HG02943 (cell line): ENCODE measurements at regions not wholly inside any gene's neighbourhood (a gene's known extent, or its start where the extent isn't known, plus 50 kb on each side); places are given as distances from the start of the nearest gene placed in this dataset.

ENCODE experiments used
- ATAC-seq: cut with Tn5 transposase; IDR thresholded peaks from one replicate; pipeline ENCODE4 v1.9.1; 2021; ENCODE audit warnings: mild to moderate bottlenecking, low read depth, moderate library complexity; ENCODE audit not compliant: unreplicated experiment

- ATAC-seq: no peak
Measured at GRCh38 chr2:220034426-220035130, 407.1 kb downstream of the SLC4A3 start.

DNA sequence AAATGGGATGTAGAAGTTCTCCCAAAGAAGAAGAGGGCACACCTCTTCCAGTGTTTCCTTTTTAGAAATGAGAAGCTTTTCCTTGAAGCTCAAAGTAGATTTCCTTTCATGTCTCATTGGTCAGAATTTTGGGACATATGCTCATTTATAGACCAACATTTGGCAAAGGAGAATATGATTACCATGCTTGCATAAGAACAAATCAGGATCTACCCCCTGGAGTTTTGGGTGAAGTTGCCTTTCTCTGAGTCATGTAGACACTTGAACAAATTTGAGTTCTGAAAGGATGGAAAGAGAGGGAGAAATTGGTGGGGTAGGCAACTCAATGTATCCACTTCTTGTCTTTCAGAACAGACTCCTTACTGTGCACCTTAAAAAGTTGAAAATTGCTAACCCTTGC is 409.0 kb downstream of the SLC4A3 start:
- no peak for ATAC-seq

DNA sequence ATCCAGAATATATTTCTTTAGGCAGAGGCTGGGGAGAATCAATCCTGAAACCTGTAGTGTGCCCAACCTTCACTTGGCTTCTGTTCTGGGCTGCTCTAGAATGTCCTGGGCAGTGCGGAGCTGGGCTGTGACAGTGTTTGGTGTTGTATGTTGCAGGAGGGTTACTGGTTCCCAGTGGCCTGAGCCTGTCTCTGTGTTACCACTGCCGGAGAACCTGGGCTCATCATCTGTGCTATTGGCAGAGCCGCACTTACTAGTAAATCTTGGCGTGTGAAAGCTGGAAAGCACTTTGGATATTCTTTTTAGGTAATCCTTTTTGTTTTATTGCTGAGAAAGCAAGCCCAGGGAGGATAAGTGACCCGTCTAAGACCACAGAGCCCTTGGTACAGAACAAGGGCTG is 412.9 kb downstream of the SLC4A3 start:
- ATAC-seq: no peak

GRCh38 chr2:220041447-220041846 is 414.0 kb downstream of the SLC4A3 start:
- ATAC-seq: no peak

DNA sequence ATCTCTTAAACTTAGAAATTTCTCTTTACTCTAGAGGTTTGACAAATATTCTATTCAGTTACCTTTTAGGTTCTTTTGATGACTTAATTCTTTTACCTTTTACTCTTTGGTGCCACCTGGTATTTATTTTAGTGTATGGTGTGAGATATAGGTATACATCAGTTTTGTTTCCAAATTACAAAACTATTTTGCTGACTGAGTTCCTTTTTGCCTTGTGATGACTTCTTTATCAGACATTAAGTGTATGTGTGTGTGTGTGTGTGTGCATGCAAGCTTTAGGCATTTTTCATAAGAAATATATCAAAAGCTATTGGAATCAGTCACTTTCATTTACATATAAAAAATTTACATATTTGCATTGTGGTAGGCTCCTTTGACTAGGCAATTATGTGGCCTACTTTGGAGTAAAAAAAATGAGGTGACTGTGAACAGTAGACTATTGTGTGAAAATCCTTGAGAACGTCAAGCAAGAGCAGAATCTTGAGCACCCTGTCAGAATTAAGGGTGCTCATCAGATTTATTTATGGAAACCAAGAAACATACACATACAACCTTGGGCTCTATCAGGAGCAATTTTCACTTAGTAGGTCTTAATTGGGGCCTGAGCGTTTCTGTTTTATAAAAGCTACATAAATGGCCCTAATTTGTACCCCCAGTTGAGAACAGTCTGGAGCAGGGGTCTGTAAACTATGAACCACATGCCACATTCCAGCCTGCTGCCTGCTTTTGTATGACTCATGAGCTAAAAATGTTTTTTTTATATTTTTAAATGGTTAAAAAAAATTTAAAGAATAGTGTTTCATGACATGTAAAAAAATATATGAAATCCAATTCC is 415.9 kb downstream of the SLC4A3 start:
- no peak for ATAC-seq

- no peak for ATAC-seq
Measured at GRCh38 chr2:220043990-220044335, 416.5 kb downstream of the SLC4A3 start.

DNA sequence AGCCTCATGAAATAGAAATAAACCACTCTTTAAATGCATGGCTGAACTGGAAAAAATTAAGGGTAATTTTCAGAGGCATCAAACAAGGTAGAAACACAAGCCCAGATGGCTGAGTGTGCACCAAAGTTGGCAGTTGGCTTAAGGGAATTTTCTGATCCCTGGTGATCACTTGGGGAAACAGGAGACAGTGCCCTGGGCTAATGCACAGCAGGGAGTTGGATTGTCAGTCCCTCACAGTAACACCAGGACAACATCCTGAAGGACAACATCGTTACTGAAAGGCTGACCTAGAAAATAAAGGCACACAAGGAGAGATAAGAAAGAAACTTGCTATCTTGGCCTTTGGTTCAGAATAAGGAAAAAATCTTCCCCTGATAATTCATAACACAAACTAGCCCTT is 417.0 kb downstream of the SLC4A3 start:
- no peak for ATAC-seq

DNA sequence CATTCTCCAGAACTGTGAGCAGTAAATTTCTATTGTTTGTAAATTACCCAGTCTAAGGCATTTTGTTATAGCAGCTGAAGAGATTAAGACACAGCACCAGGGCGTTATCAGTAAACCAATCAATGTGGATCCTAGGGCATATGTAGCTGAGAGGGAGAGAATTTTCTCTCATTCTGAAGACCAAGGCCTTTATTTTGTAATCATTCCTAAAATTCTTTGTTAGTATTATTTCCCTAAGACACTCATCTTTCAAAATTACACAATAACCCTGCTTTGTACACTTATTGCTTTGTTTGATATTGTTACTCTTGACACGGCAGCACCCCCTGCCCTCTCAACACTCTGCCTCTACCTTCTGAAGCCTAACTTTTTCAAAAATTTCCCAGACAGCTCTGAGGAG is 419.1 kb downstream of the SLC4A3 start:
- ATAC-seq: no peak

DNA sequence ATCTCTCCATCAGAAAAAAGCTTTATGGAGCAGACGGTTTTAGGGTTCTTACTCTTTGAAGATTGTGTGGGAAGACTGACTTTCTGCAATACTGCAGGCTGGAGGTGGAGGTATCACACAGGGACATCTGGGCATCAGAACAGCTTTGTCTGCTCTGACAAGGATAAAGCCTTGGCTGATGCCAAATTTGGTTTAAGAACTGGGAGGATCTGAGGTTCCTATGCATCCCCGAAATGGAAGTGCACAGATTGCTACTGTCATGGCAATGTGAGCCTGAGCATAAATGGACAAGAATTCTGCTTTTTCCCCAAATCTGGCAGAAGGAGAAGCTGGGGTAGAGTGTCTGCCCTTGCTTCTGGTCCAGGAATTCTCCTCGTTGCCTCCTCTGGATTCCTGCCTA is 424.3 kb downstream of the SLC4A3 start:
- no peak for ATAC-seq

- ATAC-seq: no peak
Measured at GRCh38 chr2:220053919-220054318, 426.5 kb downstream of the SLC4A3 start.

DNA sequence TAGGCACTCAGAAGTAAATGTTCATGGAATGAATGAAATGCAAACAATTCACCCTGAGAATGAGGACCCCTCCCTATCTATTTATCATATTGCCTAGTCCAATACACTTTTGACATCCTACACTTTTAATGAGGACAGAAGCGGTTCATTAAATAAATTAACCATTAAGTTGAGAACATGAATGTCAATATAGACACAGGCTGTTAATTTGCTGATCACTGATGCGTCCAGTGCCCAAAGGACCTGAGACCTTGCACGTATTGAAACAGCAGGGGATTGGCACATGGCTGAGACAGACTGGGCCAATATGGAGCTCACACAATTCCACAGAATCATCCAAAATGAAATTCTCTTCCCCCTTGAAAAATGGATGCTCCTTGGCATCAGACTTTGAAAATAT is 430.0 kb downstream of the SLC4A3 start:
- no peak for ATAC-seq

- ATAC-seq: no peak
Measured at GRCh38 chr2:220057916-220058315, 430.5 kb downstream of the SLC4A3 start.

DNA sequence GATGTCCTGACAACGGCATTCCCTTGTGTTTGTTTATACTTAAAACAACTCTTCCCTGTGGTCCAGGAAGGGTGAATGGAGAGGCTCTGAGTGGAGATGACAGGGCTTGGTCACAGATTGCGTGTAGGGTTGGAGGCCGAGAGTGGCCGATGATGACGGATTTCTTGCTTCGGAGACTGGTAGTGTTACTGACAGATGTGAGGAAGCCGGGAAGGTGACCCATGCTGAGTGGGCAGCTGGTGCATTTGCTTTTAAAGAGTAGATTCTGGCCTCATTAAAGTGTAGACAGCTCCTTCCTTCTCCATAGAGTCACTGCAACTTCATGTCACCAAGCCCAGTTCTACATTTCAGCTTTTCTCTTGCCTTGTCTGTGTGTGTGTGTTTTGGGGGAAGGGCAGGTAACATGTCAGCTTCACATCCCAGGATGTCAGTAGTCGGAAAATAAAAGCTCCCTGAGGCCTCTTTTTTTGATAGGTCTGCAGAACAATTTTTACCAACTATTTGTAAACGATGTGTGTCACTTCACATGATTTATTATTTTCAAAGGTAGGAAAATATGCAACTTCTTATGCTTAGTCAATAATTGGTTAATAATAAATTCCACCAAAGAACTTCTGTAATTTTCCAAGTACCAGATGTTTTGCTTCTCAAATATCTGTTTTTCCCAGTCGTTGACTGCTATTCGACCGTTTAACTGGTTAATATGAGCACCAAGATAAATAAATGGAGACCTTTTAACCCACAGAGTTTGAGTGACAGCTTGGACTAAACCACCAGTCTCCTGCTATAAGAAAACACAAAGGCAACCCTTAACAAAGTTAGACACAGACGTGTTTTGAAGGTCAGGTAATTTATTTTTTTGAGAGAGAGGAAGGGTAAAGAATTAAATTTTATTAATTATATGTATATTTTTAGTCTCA is 436.9 kb downstream of the SLC4A3 start:
- ATAC-seq: no peak

DNA sequence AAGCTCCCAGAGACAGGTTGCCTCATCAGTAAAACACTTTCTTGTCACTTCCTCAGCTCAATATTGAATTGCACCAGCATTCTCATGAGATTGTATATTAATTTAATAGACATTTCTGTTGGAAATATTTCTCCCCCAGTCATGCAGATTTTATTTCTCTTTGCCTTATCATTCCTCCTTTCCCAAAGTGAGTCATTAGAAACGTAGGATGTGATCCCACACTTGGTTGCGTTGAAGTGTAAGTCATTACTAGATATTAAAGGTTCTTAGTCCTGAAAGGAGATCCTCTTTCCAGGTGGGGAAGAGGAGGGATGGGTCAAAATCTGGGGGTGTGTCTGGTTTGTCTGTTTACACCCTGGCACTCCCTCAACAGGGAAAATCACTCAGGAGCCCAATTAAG is 438.2 kb downstream of the SLC4A3 start:
- no peak for ATAC-seq

GRCh38 chr2:220068846-220069245 is 441.4 kb downstream of the SLC4A3 start:
- no peak for ATAC-seq

- ATAC-seq: no peak
Measured at GRCh38 chr2:220070349-220070748, 442.9 kb downstream of the SLC4A3 start.

DNA sequence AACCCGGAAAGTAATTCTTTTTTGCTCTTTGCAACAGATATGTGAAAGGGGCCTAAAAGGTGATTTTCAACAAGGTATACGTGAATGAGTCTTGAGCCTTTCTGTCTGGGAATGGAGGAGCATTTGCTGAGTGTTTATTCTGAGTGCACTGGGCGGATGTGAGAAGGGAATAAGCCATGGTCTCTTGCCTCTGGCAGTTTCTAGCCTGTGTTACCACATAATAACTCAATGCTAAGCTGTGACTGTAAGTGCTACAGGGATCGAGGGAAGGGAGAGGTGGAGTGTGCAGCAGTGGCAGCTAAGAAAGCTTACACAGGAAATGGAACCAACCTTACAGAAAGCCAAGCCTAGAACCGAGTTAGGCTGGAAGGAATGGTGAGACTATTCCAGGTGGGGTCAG is 444.3 kb downstream of the SLC4A3 start:
- ATAC-seq: no peak

DNA sequence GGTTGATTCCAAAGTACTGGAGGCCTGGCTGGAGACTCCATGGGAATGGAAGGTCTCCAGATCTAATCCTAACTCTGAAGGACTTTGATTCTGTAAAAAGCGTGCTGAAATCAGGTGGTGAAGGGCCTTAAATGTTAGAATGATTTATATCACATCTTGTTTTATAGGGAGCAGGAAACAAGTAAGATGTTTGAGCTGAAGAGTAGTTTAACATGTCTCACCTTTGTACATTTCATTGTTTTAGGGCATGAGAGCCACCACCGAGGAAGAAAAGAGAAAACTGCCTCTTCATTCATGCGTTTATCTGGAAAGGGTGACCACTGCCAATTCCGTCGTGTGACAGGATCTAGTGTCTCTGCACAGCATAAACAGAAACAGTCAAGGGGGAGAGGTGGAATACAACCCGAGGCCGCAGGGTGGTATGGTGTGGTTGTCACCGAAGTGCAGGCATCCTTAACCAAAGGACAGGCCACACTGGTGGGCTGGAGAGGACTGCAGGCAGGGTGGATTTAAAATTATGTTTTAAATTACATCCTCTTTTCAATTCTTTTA is 445.3 kb downstream of the SLC4A3 start:
- ATAC-seq: no peak

GRCh38 chr2:220075835-220076234 is 448.4 kb downstream of the SLC4A3 start:
- no peak for ATAC-seq

GRCh38 chr2:220076734-220077133 is 449.3 kb downstream of the SLC4A3 start:
- ATAC-seq: no peak

- ATAC-seq: no peak
Measured at GRCh38 chr2:220077488-220077887, 450.1 kb downstream of the SLC4A3 start.
